ENCODE measurements at regions not wholly inside any gene's neighbourhood (a gene's known extent, or its start where the extent isn't known, plus 50 kb on each side); places are given as distances from the start of the nearest gene placed in this dataset.

- Histone ChIP-seq H3K9me3 (replicated peaks) (no peaks in the 10 kb centered on the region; the same call in 1 of the 2 replicates), H3K27me3 (no peaks in the 10 kb centered on the region), H3K4me1 (no peaks in the 10 kb centered on the region), H3K4me3 (no peak overlapping the region), H3K36me3 (no peaks in the 10 kb centered on the region), H3K27ac (no peak overlapping the region)
- no peak for DNase-seq
These were observed 635.6 kb upstream of the NUDT12 start for GRCh38 chr5:104198156-104198555.

- Histone ChIP-seq H3K4me3 (no peak overlapping the region), H3K4me1 (peaks cover 8% of the 10 kb centered on the region), H3K27ac (peak overlapping the region; percentile 32), H3K27me3 (no peaks in the 10 kb centered on the region), H3K9me3 (replicated peaks) (peaks cover 4% of the 10 kb centered on the region; the same call in 1 of the 2 replicates), H3K36me3 (no peaks in the 10 kb centered on the region)
- peak in 1 of 2 experiments; percentile 55 for DNase-seq
These were observed 627.3 kb upstream of the NUDT12 start for GRCh38 chr5:104189909-104190308.

- Histone ChIP-seq H3K27me3 (no peaks in the 10 kb centered on the region), H3K9me3 (replicated peaks) (peaks cover 6% of the 10 kb centered on the region; the same call in 1 of the 2 replicates), H3K27ac (no peak overlapping the region), H3K36me3 (no peaks in the 10 kb centered on the region), H3K4me1 (peaks cover 8% of the 10 kb centered on the region), H3K4me3 (no peak overlapping the region)
- no peak for DNase-seq
These were observed 626.4 kb upstream of the NUDT12 start for GRCh38 chr5:104189031-104189430.

GRCh38 chr5:104187656-104188055, 625.1 kb upstream of the NUDT12 start:
- Histone ChIP-seq H3K27ac (no peak overlapping the region), H3K27me3 (no peaks in the 10 kb centered on the region), H3K9me3 (replicated peaks) (0 out of 2 replicates have a peak, but pooled peaks cover 6% of the 10 kb centered on the region), H3K4me1 (peaks cover 8% of the 10 kb centered on the region), H3K4me3 (no peak overlapping the region), H3K36me3 (no peaks in the 10 kb centered on the region)
- DNase-seq, result no peak

GRCh38 chr5:104186510-104186909, 623.9 kb upstream of the NUDT12 start:
- H3K27ac ChIP-seq, result no peak overlapping the region
- H3K36me3 ChIP-seq, result no peaks in the 10 kb centered on the region
- no peak for DNase-seq
- H3K27me3 ChIP-seq, result no peaks in the 10 kb centered on the region
- H3K4me1 ChIP-seq, result peaks cover 8% of the 10 kb centered on the region
- H3K9me3 ChIP-seq (replicated peaks), result 0 out of 2 replicates have a peak, but pooled peaks cover 6% of the 10 kb centered on the region
- no peak overlapping the region for H3K4me3 ChIP-seq

- Histone ChIP-seq H3K36me3 (no peaks in the 10 kb centered on the region), H3K9me3 (replicated peaks) (0 out of 2 replicates have a peak, but pooled peaks cover 6% of the 10 kb centered on the region), H3K27me3 (no peaks in the 10 kb centered on the region), H3K4me1 (peaks cover 8% of the 10 kb centered on the region), H3K27ac (no peak overlapping the region), H3K4me3 (no peak overlapping the region)
- DNase-seq, result peak; percentile 30 to 31
These were observed 623.5 kb upstream of the NUDT12 start for GRCh38 chr5:104186100-104186499.

GRCh38 chr5:104184264-104184663, 621.7 kb upstream of the NUDT12 start:
- Histone ChIP-seq H3K4me1 (no peaks in the 10 kb centered on the region), H3K27ac (no peak overlapping the region), H3K9me3 (replicated peaks) (0 out of 2 replicates have a peak, but pooled peaks cover 7% of the 10 kb centered on the region), H3K27me3 (no peaks in the 10 kb centered on the region), H3K36me3 (no peaks in the 10 kb centered on the region), H3K4me3 (no peak overlapping the region)
- DNase-seq, result no peak

- H3K27ac ChIP-seq, result peak overlapping the region; percentile 5; the same call in 1 of the 2 replicates
- 0 out of 2 replicates have a peak, but pooled peaks cover 5% of the 10 kb centered on the region for H3K9me3 ChIP-seq (replicated peaks)
- no peaks in the 10 kb centered on the region for H3K27me3 ChIP-seq
- no peaks in the 10 kb centered on the region for H3K4me1 ChIP-seq
- H3K4me3 ChIP-seq, result no peak overlapping the region
- DNase-seq, result peak; percentile 74 to 86
- H3K36me3 ChIP-seq, result no peaks in the 10 kb centered on the region
These were observed 616.4 kb upstream of the NUDT12 start for GRCh38 chr5:104178829-104179456.

GRCh38 chr5:104178066-104178465, 615.5 kb upstream of the NUDT12 start:
- no peaks in the 10 kb centered on the region for H3K4me1 ChIP-seq
- H3K27ac ChIP-seq, result no peak overlapping the region
- no peak overlapping the region for H3K4me3 ChIP-seq
- H3K36me3 ChIP-seq, result no peaks in the 10 kb centered on the region
- no peaks in the 10 kb centered on the region for H3K27me3 ChIP-seq
- no peak for DNase-seq
- H3K9me3 ChIP-seq (replicated peaks), result 0 out of 2 replicates have a peak, but pooled peaks cover 5% of the 10 kb centered on the region

- Histone ChIP-seq H3K9me3 (replicated peaks) (0 out of 2 replicates have a peak, but pooled peaks cover 5% of the 10 kb centered on the region), H3K36me3 (no peaks in the 10 kb centered on the region), H3K4me1 (no peaks in the 10 kb centered on the region), H3K27ac (no peak overlapping the region), H3K27me3 (no peaks in the 10 kb centered on the region), H3K4me3 (no peak overlapping the region)
- no peak for DNase-seq
These were observed 615.1 kb upstream of the NUDT12 start for GRCh38 chr5:104177651-104178050.

- H3K9me3 ChIP-seq (replicated peaks), result no peaks in the 10 kb centered on the region
- H3K36me3 ChIP-seq, result no peaks in the 10 kb centered on the region
- no peaks in the 10 kb centered on the region for H3K4me1 ChIP-seq
- no peak overlapping the region for H3K27ac ChIP-seq
- DNase-seq, result no peak
- H3K4me3 ChIP-seq, result no peak overlapping the region
- no peaks in the 10 kb centered on the region for H3K27me3 ChIP-seq
These were observed 610.4 kb upstream of the NUDT12 start for GRCh38 chr5:104172976-104173375.

GRCh38 chr5:104171958-104172690, 609.5 kb upstream of the NUDT12 start:
- Histone ChIP-seq H3K4me3 (no peak overlapping the region), H3K27ac (no peak overlapping the region), H3K36me3 (no peaks in the 10 kb centered on the region), H3K4me1 (no peaks in the 10 kb centered on the region), H3K27me3 (no peaks in the 10 kb centered on the region), H3K9me3 (replicated peaks) (no peaks in the 10 kb centered on the region)
- no peak for DNase-seq

- H3K4me1 ChIP-seq, result no peaks in the 10 kb centered on the region
- no peaks in the 10 kb centered on the region for H3K36me3 ChIP-seq
- H3K27me3 ChIP-seq, result no peaks in the 10 kb centered on the region
- no peak overlapping the region for H3K4me3 ChIP-seq
- DNase-seq, result no peak
- H3K9me3 ChIP-seq (replicated peaks), result no peaks in the 10 kb centered on the region
- no peak overlapping the region for H3K27ac ChIP-seq
These were observed 608.3 kb upstream of the NUDT12 start for GRCh38 chr5:104170926-104171325.

GRCh38 chr5:104146652-104147051, 584.1 kb upstream of the NUDT12 start:
- no peaks in the 10 kb centered on the region for H3K27me3 ChIP-seq
- peaks cover 9% of the 10 kb centered on the region; the same call in 1 of the 2 replicates for H3K9me3 ChIP-seq (replicated peaks)
- peak overlapping the region; percentile 61 for H3K27ac ChIP-seq
- peak; percentile 17 to 51 for DNase-seq
- H3K4me3 ChIP-seq, result peak overlapping the region; percentile 18
- peaks cover 21% of the 10 kb centered on the region for H3K4me1 ChIP-seq
- no peaks in the 10 kb centered on the region for H3K36me3 ChIP-seq

GRCh38 chr5:104139840-104140239, 577.3 kb upstream of the NUDT12 start:
- no peak for DNase-seq
- no peaks in the 10 kb centered on the region for H3K9me3 ChIP-seq (replicated peaks)
- H3K27me3 ChIP-seq, result no peaks in the 10 kb centered on the region
- no peak overlapping the region for H3K4me3 ChIP-seq
- H3K36me3 ChIP-seq, result no peaks in the 10 kb centered on the region
- no peak overlapping the region for H3K27ac ChIP-seq
- H3K4me1 ChIP-seq, result no peaks in the 10 kb centered on the region; the same call in 1 of the 2 replicates

Data from SJCRH30 (cell line).